ENCODE measurements at regions not wholly inside any gene's neighbourhood (a gene's known extent, or its start where the extent isn't known, plus 50 kb on each side); places are given as distances from the start of the nearest gene placed in this dataset.

DNA sequence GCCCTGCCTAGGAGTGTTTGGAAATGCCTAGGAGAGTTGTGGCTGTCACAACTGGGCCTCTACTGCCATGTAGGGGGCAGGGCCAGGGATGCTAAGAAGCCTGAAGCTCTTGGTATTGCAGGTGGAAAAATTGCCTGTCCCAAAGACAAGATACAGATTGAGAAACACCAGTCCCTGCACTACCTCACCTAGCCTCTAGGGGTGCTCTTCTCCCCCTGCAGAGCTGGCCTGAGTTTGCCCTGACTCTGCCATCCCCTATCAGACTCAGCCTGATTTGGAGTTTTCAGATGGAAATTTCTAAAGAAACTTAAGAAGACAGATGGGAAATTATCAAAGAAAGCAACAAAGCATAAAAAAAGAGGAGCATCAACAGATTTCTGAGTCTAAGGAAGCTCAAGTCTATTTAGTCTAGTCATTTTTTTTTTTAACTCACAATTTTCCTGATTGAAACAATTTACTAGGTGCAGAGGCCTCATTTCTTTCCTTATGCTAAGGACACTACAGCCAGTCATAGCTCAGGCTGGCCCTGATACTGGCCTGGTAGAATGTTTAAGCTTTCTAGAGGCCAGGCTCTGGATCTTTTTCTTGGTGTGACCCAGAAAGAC, 61.4 kb upstream of the LRRN2 start:
- no peak overlapping the region for H3K4me3 ChIP-seq (ENCODE audit: low read depth, low read length)
- peaks cover 15% of the 10 kb centered on the region for H3K4me1 ChIP-seq
- no peaks in the 10 kb centered on the region for H3K9me3 ChIP-seq
- peak; percentile 66 for DNase-seq
- H3K36me3 ChIP-seq = no peaks in the 10 kb centered on the region
- TF ChIP-seq, protein P1, sequence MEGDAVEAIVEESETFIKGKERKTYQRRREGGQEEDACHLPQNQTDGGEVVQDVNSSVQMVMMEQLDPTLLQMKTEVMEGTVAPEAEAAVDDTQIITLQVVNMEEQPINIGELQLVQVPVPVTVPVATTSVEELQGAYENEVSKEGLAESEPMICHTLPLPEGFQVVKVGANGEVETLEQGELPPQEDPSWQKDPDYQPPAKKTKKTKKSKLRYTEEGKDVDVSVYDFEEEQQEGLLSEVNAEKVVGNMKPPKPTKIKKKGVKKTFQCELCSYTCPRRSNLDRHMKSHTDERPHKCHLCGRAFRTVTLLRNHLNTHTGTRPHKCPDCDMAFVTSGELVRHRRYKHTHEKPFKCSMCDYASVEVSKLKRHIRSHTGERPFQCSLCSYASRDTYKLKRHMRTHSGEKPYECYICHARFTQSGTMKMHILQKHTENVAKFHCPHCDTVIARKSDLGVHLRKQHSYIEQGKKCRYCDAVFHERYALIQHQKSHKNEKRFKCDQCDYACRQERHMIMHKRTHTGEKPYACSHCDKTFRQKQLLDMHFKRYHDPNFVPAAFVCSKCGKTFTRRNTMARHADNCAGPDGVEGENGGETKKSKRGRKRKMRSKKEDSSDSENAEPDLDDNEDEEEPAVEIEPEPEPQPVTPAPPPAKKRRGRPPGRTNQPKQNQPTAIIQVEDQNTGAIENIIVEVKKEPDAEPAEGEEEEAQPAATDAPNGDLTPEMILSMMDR (IDR thresholded peaks at IDR 0.05; ENCODE audit: low read depth, low read length) = peak; percentile 99
- H3K27me3 ChIP-seq = no peaks in the 10 kb centered on the region

DNA sequence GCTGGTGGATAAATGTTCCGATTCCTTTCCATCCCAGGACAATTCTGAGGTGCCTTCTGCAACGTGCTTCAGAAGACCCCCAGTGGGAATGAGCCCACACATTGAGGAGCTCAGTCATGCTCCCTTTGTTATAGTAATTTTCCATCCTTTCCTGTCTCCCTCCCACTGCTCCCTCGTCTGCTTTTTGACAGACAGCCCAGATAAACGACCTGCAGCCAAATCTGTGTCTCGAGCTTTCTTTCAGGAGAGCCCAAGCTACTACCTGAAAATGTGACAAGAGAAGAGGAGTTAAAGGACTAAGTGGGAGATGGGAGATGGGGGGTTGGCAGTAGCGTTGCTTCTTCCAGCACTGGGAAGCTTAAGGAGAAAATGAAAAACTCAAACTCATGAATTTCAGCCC, 65.9 kb upstream of the LRRN2 start:
- DNase-seq = no peak
- Histone ChIP-seq H3K4me1 (peaks cover 6% of the 10 kb centered on the region), H3K4me3 (ENCODE audit: low read depth, low read length) (no peak overlapping the region), H3K9me3 (no peaks in the 10 kb centered on the region), H3K27me3 (no peaks in the 10 kb centered on the region), H3K36me3 (no peaks in the 10 kb centered on the region)
- TF ChIP-seq, protein P1 (IDR thresholded peaks at IDR 0.05; ENCODE audit: low read depth, low read length) = no peak

DNA sequence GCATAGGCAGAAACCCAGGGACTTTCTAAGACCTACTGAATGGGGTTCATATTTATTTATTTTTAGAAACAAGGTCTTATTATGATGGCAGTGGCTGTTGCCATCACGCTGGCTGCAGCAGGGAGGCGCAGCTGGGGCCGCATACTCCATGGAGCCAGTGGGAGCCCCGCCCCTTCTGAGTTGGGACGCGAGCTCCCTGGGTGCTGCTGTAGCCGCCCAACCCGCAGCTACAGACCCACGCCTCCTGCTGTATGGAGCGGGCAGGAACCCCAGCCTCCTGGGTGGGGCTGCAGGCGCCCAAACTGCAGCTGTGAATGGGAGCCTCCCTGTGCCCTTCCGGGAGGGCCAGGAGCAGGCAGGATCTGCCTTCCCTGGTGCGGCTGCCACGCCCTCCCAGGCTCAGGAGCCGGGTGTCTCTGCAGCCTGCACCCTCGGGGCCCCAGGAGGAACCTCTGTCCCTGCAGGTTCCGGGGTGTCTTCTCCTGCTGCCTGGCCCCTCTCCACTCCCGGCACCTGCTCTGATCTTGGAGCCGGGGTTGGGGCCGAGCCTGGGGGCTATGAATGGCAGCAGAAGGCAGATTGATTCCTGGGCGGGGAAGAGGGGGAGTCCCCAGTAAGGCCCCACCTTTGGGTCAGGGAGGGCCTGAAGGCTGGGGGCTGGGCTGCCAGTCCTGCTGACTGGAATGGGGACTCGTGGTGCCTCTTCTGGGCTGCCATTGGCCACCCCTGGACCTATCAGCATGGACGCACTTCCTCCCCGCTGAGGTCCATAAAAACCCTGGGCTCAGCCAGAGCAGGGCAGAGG, 66.5 kb upstream of the LRRN2 start:
- H3K27me3 ChIP-seq = no peaks in the 10 kb centered on the region

DNA sequence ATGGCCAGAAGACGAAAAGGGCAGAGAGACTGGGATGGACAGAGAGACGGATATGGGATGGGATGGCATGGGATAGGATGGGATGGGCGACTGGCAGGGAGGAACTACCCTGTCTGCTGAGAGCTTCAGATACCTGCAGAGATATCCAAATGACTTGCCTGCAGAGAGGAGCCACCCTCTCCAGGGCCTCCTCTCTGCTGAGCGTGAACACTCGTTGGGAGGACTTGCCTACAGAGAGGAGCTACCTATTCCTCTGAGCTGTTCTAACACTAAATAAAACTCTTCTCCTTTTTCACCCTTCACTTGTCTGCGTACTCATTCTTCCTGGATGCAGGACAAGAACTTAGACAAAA, 67.1 kb upstream of the LRRN2 start:
- H3K36me3 ChIP-seq = no peaks in the 10 kb centered on the region
- peaks cover 12% of the 10 kb centered on the region for H3K4me1 ChIP-seq
- H3K9me3 ChIP-seq = no peaks in the 10 kb centered on the region
- DNase-seq = no peak
- no peaks in the 10 kb centered on the region for H3K27me3 ChIP-seq
- H3K4me3 ChIP-seq (ENCODE audit: low read depth, low read length) = no peak overlapping the region
- TF ChIP-seq, protein P1 (IDR thresholded peaks at IDR 0.05; ENCODE audit: low read depth, low read length) = no peak

More for the DNA sequence above, 66.5 kb upstream of the LRRN2 start:
- DNase-seq = no peak
- no peaks in the 10 kb centered on the region for H3K36me3 ChIP-seq
- no peak overlapping the region for H3K4me3 ChIP-seq (ENCODE audit: low read depth, low read length)
- peaks cover 11% of the 10 kb centered on the region for H3K4me1 ChIP-seq
- no peaks in the 10 kb centered on the region for H3K9me3 ChIP-seq
- TF ChIP-seq, protein P1 (IDR thresholded peaks at IDR 0.05; ENCODE audit: low read depth, low read length) = no peak

DNA sequence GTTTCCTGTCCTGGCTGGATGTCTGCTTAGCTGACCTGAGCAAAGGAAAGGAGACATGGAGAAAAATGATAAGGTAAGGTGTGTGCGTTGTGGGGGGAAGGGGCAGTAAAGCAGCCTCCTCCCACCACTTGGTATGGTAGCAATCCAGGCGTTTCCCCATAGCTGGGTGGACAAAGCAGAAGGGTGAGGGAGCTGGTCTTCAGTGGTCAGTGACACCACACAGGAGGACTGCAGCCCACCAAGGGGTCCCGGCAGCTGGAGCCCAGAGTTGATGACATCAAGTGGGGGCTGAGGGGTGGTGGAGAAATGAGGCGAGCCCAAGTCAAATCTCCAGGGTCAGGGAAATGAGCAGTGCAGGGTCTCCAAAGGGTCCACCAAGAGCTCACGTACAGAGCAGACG, 69.3 kb upstream of the LRRN2 start:
- no peak for DNase-seq
- H3K36me3 ChIP-seq = no peaks in the 10 kb centered on the region
- peaks cover 12% of the 10 kb centered on the region for H3K4me1 ChIP-seq
- TF ChIP-seq, protein P1 (IDR thresholded peaks at IDR 0.05; ENCODE audit: low read depth, low read length) = no peak
- H3K27me3 ChIP-seq = no peaks in the 10 kb centered on the region
- no peak overlapping the region for H3K4me3 ChIP-seq (ENCODE audit: low read depth, low read length)
- H3K9me3 ChIP-seq = no peaks in the 10 kb centered on the region

DNA sequence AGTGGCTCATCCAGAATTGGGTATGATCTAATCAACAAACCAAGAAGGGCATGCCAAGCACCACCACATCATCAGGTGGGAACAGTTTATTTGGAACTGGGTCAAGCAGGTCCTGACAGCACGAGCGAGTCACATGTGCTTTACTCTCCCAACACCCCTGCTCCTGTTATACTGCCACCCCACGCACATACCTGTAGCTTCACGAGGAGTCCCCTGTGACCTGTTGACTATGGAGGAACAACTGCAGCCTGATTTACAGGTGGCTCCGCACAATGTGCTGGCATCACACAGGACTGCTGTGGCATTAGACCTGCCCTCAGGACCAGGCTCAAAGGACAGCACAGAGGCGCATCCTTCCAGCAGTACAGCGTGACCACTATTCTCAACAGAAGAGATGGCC, 70.8 kb upstream of the LRRN2 start:
- Histone ChIP-seq H3K4me1 (peaks cover 12% of the 10 kb centered on the region), H3K9me3 (no peaks in the 10 kb centered on the region), H3K27me3 (no peaks in the 10 kb centered on the region), H3K36me3 (no peaks in the 10 kb centered on the region), H3K4me3 (ENCODE audit: low read depth, low read length) (no peak overlapping the region)
- TF ChIP-seq, protein P1 (IDR thresholded peaks at IDR 0.05; ENCODE audit: low read depth, low read length) = no peak
- DNase-seq = no peak
